Neuronal stem cell (in vitro differentiated cells): ENCODE measurements at regions not wholly inside any gene's neighbourhood (a gene's known extent, or its start where the extent isn't known, plus 50 kb on each side); places are given as distances from the start of the nearest gene placed in this dataset.

Experiments
- DNase-seq: peaks from one replicate; pipeline ENCODE4 v3.0.0-alpha.2; 2013; ENCODE audit warnings: low spot score
- H2AFZ ChIP-seq: one replicate; pipeline ENCODE4 v1.6.1; 2013; ENCODE audit warnings: mild to moderate bottlenecking, low read length, inconsistent platforms
- H2AK5ac ChIP-seq: 2 replicates; pipeline ENCODE4 v1.6.1; 2013; ENCODE audit warnings: low read depth, mild to moderate bottlenecking, inconsistent platforms, low read length, moderate library complexity, mixed read lengths
- H2BK120ac ChIP-seq: 2 replicates; pipeline ENCODE4 v1.6.1; 2013; ENCODE audit warnings: low read depth, mild to moderate bottlenecking, inconsistent platforms, low read length, moderate library complexity, mixed read lengths
- H2BK12ac ChIP-seq: one replicate; pipeline ENCODE4 v1.6.1; 2013; ENCODE audit warnings: low read length, inconsistent platforms
- H2BK15ac ChIP-seq: 2 replicates; pipeline ENCODE4 v1.6.1; 2013; ENCODE audit warnings: mild to moderate bottlenecking, low read length, inconsistent platforms, mixed read lengths
- H2BK5ac ChIP-seq: one replicate; pipeline ENCODE4 v1.6.1; 2013; ENCODE audit warnings: inconsistent platforms, mild to moderate bottlenecking, low read length, moderate library complexity
- H3K14ac ChIP-seq: one replicate; pipeline ENCODE4 v1.6.1; 2013; ENCODE audit warnings: low read length, inconsistent platforms
- H3K18ac ChIP-seq: 2 replicates; pipeline ENCODE4 v1.6.1; 2013; ENCODE audit warnings: low read length, inconsistent platforms
- H3K23ac ChIP-seq: 2 replicates; pipeline ENCODE4 v1.6.1; 2013; ENCODE audit warnings: low read depth, mild to moderate bottlenecking, mixed read lengths, low read length, inconsistent platforms; ENCODE audit not compliant: poor library complexity
- H3K27ac ChIP-seq: replicated peaks from 3 replicates; pipeline ENCODE4 v1.5.1; 2013; ENCODE audit warnings: low read length, inconsistent platforms
- H3K27me3 ChIP-seq, 3 experiments: 2 replicates each; pipeline ENCODE4 v1.6.1; 2013; ENCODE audit warnings: low read length in 3 of 3, mild to moderate bottlenecking in 2 of 3, inconsistent platforms in 1 of 3, low read depth in 1 of 3, mixed read lengths in 1 of 3, moderate library complexity in 1 of 3; ENCODE audit not compliant: control insufficient read depth in 3 of 3, insufficient read depth in 3 of 3
- H3K36me3 ChIP-seq, 2 donors: replicated peaks in 1 of 2; 2 replicates each; pipeline ENCODE4 v1.6.1; 2013; ENCODE audit warnings: low read length in 2 of 2; ENCODE audit not compliant: control insufficient read depth in 2 of 2, insufficient read depth in 2 of 2
- H3K4ac ChIP-seq: 2 replicates; pipeline ENCODE4 v1.6.1; 2013; ENCODE audit warnings: inconsistent platforms, mild to moderate bottlenecking, low read length, moderate library complexity
- H3K4me1 ChIP-seq, 2 donors: 1 replicate in 1 of 2; 2 replicates in 1 of 2; pipeline ENCODE4 v1.6.1; 2013; ENCODE audit warnings: low read length in 2 of 2, low read depth in 1 of 2; ENCODE audit not compliant: control insufficient read depth in 2 of 2, insufficient read depth in 1 of 2
- H3K4me2 ChIP-seq: one replicate; pipeline ENCODE4 v1.6.1; 2013; ENCODE audit warnings: mild to moderate bottlenecking, low read length, inconsistent platforms; ENCODE audit not compliant: insufficient read depth, poor library complexity, severe bottlenecking
- H3K4me3 ChIP-seq, 2 donors: 2 replicates each; pipeline ENCODE4 v1.5.1; 2013; ENCODE audit warnings: low read length in 2 of 2, mild to moderate bottlenecking in 2 of 2, inconsistent platforms in 1 of 2, moderate library complexity in 1 of 2
- H3K79me1 ChIP-seq: one replicate; pipeline ENCODE4 v1.6.1; 2013; ENCODE audit warnings: low read depth, mild to moderate bottlenecking, inconsistent platforms, low read length, moderate library complexity
- H3K9ac ChIP-seq: one replicate; pipeline ENCODE4 v1.6.1; 2013; ENCODE audit warnings: mild to moderate bottlenecking, low read depth, low read length, inconsistent platforms; ENCODE audit not compliant: poor library complexity
- H3K9me3 ChIP-seq, 2 donors: replicated peaks in 1 of 2; 2 replicates each; pipeline versions ENCODE3 to v1.6.1; 2013; ENCODE audit warnings: low read length in 2 of 2, mild to moderate bottlenecking in 2 of 2, inconsistent platforms in 1 of 2, low read depth in 1 of 2, mixed read lengths in 1 of 2, moderate library complexity in 1 of 2; ENCODE audit not compliant: control insufficient read depth in 2 of 2, insufficient read depth in 1 of 2
- H4K8ac ChIP-seq: one replicate; pipeline ENCODE4 v1.6.1; 2013; ENCODE audit warnings: low read depth, mild to moderate bottlenecking, inconsistent platforms, low read length, moderate library complexity
- H4K91ac ChIP-seq: one replicate; pipeline ENCODE4 v1.6.1; 2013; ENCODE audit warnings: low read length, low read depth, mild to moderate bottlenecking, inconsistent platforms; ENCODE audit not compliant: poor library complexity
- WGBS, 2 donors: extraction: QIAGEN DNeasy Blood & Tissue Kit; methylation state at CpG; one replicate each; pipeline ENCODE4 v1.1.7; 2013; ENCODE audit warnings: missing lambda C conversion rate in 2 of 2, mixed read lengths in 1 of 2; ENCODE audit not compliant: insufficient read length in 2 of 2, insufficient replicate concordance in 1 of 2; ENCODE audit errors: extremely low coverage in 2 of 2; 5-methylcytosine and 5-hydroxymethylcytosine counted together

DNA sequence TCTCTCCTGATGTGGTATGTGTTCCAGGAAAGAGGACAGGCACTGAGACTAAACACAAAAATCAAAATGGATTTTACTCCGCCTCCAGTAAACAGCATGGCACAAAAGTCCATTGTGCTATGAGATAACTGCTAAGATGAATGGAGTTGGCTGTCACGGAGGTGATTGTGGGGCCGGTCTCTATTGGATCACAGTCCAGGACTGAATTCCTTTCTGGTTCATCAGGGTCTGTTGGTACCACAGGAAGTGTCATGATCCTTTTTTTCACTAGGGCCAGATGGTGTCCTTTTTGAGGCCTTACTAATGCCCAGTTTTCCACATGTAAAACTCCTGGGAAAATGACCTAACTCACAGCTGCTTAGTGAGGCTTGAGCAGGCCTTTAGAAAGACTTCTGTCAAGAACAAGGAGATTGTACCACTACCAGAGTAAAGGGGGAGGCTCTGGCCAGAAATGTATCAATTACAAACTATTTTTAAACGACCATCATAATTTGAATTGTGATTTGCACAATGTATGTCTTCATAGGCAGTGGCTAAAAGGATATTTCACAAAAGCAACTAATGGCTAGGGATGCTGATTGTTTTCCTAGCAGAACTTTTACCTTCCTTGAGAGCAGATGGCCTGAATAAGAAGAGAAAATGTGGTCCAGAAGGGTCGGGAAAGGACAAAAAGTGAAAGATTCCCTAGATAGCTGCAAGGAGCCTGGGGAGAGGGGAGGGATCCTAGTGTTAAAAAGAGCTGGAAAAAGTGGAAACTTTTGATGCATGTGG lies 192.2 kb upstream of the POU3F2 start:
- WGBS, 2 donors: no CpG with 5 or more reads among the region's 5 CpGs
- H2AFZ ChIP-seq: no peak overlapping the region
- H3K36me3 ChIP-seq: no peaks in the 10 kb centered on the region
- H3K23ac ChIP-seq: no peak overlapping the region
- H3K4me2 ChIP-seq: peak overlapping the region; percentile 37
- H3K9ac ChIP-seq: no peak overlapping the region
- H3K4ac ChIP-seq: no peak overlapping the region
- DNase-seq: peak; percentile 74
- peak overlapping the region; percentile 94 for H3K27ac ChIP-seq
- peaks cover 23 to 65% of the 10 kb centered on the region in 2 donors for H3K4me1 ChIP-seq
- no peak overlapping the region for H2BK5ac ChIP-seq
- no peak overlapping the region for H4K8ac ChIP-seq
- no peak overlapping the region for H3K18ac ChIP-seq
- no peaks in the 10 kb centered on the region for H3K27me3 ChIP-seq
- H3K14ac ChIP-seq: no peak overlapping the region
- H3K4me3 ChIP-seq: no peak overlapping the region
- no peaks in the 10 kb centered on the region for H3K79me1 ChIP-seq
- H3K9me3 ChIP-seq: no peaks in the 10 kb centered on the region
- H2AK5ac ChIP-seq: no peak overlapping the region
- no peak overlapping the region for H2BK15ac ChIP-seq
- no peak overlapping the region for H4K91ac ChIP-seq
- no peak overlapping the region for H2BK120ac ChIP-seq
- no peak overlapping the region for H2BK12ac ChIP-seq

DNA sequence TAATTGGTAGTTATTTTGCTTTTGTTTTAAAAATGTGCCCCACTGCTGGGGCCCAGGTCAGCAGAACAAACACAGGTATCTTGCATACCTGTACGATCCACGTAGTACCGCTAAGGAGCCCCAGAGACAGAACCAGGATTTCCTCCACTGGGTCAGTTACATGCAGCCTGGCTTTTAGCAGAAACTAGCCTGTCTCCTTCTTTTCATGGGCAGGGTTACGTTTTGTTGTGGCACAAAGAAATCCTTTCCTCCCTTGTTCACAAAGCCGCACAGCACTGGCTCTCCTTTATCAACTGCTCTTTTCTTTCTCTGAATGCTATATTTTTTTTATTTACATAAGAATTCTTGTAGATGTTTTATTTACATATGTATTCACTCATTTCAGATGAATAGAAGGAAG lies 190.3 kb upstream of the POU3F2 start:
- no peaks in the 10 kb centered on the region for H3K9me3 ChIP-seq
- no peak overlapping the region for H3K23ac ChIP-seq
- H4K8ac ChIP-seq: no peak overlapping the region
- DNase-seq: no peak
- H3K4me3 ChIP-seq: peak overlapping the region in 1 of 2 donors; percentile 59
- peaks cover 18 to 56% of the 10 kb centered on the region in 2 donors for H3K4me1 ChIP-seq
- no peak overlapping the region for H2BK5ac ChIP-seq
- peak overlapping the region; percentile 58 for H3K27ac ChIP-seq
- H3K4ac ChIP-seq: no peak overlapping the region
- no peaks in the 10 kb centered on the region for H3K27me3 ChIP-seq
- H3K9ac ChIP-seq: no peak overlapping the region
- no peak overlapping the region for H3K14ac ChIP-seq
- H3K18ac ChIP-seq: peak overlapping the region; percentile 58
- H2BK12ac ChIP-seq: no peak overlapping the region
- no peak overlapping the region for H4K91ac ChIP-seq
- H2AFZ ChIP-seq: no peak overlapping the region
- H2BK120ac ChIP-seq: no peak overlapping the region
- H2AK5ac ChIP-seq: no peak overlapping the region
- WGBS, 2 donors: no CpG with 5 or more reads among the region's 5 CpGs
- H3K79me1 ChIP-seq: no peaks in the 10 kb centered on the region
- H3K4me2 ChIP-seq: peak overlapping the region; percentile 24
- H3K36me3 ChIP-seq: no peaks in the 10 kb centered on the region
- H2BK15ac ChIP-seq: no peak overlapping the region

- no peaks in the 10 kb centered on the region for H3K79me1 ChIP-seq
- no peak overlapping the region for H3K23ac ChIP-seq
- H2BK15ac ChIP-seq: no peak overlapping the region
- no peak for DNase-seq
- no peak overlapping the region for H2BK120ac ChIP-seq
- H3K4me1 ChIP-seq: peaks cover 11 to 58% of the 10 kb centered on the region in 2 donors
- no peak overlapping the region for H2AFZ ChIP-seq
- no peak overlapping the region for H2AK5ac ChIP-seq
- no peak overlapping the region for H4K91ac ChIP-seq
- no peak overlapping the region for H3K4ac ChIP-seq
- no peaks in the 10 kb centered on the region for H3K27me3 ChIP-seq
- no peak overlapping the region for H3K27ac ChIP-seq
- H3K18ac ChIP-seq: peak overlapping the region; percentile 0
- WGBS, 2 donors: no CpG with 5 or more reads among the region's 7 CpGs
- H3K14ac ChIP-seq: no peak overlapping the region
- H3K9ac ChIP-seq: no peak overlapping the region
- no peak overlapping the region for H3K4me2 ChIP-seq
- no peak overlapping the region for H4K8ac ChIP-seq
- no peaks in the 10 kb centered on the region for H3K36me3 ChIP-seq
- no peak overlapping the region for H2BK12ac ChIP-seq
- H2BK5ac ChIP-seq: no peak overlapping the region
- H3K4me3 ChIP-seq: no peak overlapping the region
- no peaks in the 10 kb centered on the region for H3K9me3 ChIP-seq
Measured at GRCh38 chr6:98648211-98648914, 186.0 kb upstream of the POU3F2 start.

GRCh38 chr6:98650941-98651340 lies 183.4 kb upstream of the POU3F2 start:
- Histone ChIP-seq H3K4ac (no peak overlapping the region), H3K27me3 (no peaks in the 10 kb centered on the region), H3K4me1 (peaks cover 7 to 52% of the 10 kb centered on the region in 2 donors), H3K9ac (no peak overlapping the region), H2BK12ac (no peak overlapping the region), H3K14ac (no peak overlapping the region), H3K36me3 (no peaks in the 10 kb centered on the region), H3K4me2 (no peak overlapping the region), H3K23ac (no peak overlapping the region), H4K91ac (no peak overlapping the region), H3K27ac (no peak overlapping the region), H2AFZ (no peak overlapping the region), H3K9me3 (no peaks in the 10 kb centered on the region), H2BK15ac (no peak overlapping the region), H3K18ac (no peak overlapping the region), H2BK120ac (no peak overlapping the region), H3K79me1 (no peaks in the 10 kb centered on the region), H3K4me3 (no peak overlapping the region), H2AK5ac (no peak overlapping the region), H2BK5ac (no peak overlapping the region), H4K8ac (no peak overlapping the region)
- DNase-seq: no peak
- WGBS, 2 donors: no CpG with 5 or more reads among the region's 3 CpGs
